Ishikawa (cell line): ENCODE measurements at regions not wholly inside any gene's neighbourhood (a gene's known extent, or its start where the extent isn't known, plus 50 kb on each side); places are given as distances from the start of the nearest gene placed in this dataset.

Experiments used
- CEBPB ChIP-seq: IDR thresholded peaks from 2 replicates; pipeline ENCODE4 v1.6.1; 2012
- CREB1 ChIP-seq: IDR thresholded peaks from 2 replicates; pipeline ENCODE4 v1.6.1; 2012; ENCODE audit warnings: low read depth
- EGR1 ChIP-seq: IDR thresholded peaks from 2 replicates; pipeline ENCODE4 v1.6.1; 2012
- EP300 ChIP-seq: IDR thresholded peaks from 2 replicates; pipeline ENCODE4 v1.6.1; 2012; ENCODE audit warnings: borderline replicate concordance
- FOXM1 ChIP-seq: IDR thresholded peaks from 2 replicates; pipeline ENCODE4 v1.6.1; 2012; ENCODE audit warnings: low read depth, borderline replicate concordance
- MAX ChIP-seq: IDR thresholded peaks from 2 replicates; pipeline ENCODE4 v1.6.1; 2012
- NFIC ChIP-seq: IDR thresholded peaks from 2 replicates; pipeline ENCODE4 v1.6.1; 2012
- RAD21 ChIP-seq: IDR thresholded peaks from 2 replicates; pipeline ENCODE4 v1.6.1; 2012; ENCODE audit warnings: low read depth
- REST ChIP-seq: IDR thresholded peaks from 2 replicates; pipeline ENCODE4 v1.6.1; 2012; ENCODE audit warnings: low read depth, mild to moderate bottlenecking
- TAF1 ChIP-seq: IDR thresholded peaks from 2 replicates; pipeline ENCODE4 v1.6.1; 2012; ENCODE audit warnings: low read depth, mild to moderate bottlenecking
- TCF12 ChIP-seq: IDR thresholded peaks from 2 replicates; pipeline ENCODE4 v1.6.1; 2012; ENCODE audit warnings: low read depth
- TEAD4 ChIP-seq: IDR thresholded peaks from 2 replicates; pipeline ENCODE4 v1.6.1; 2012
- YY1 ChIP-seq: IDR thresholded peaks from 2 replicates; pipeline ENCODE4 v1.6.1; 2012; ENCODE audit warnings: low read depth
- ZBTB7A ChIP-seq: IDR thresholded peaks from 2 replicates; pipeline ENCODE4 v1.6.1; 2012; ENCODE audit warnings: low read depth
- TF ChIP-seq, protein P1 (sequence below): IDR thresholded peaks from 2 replicates; pipeline ENCODE4 v1.6.1; 2012

DNA sequence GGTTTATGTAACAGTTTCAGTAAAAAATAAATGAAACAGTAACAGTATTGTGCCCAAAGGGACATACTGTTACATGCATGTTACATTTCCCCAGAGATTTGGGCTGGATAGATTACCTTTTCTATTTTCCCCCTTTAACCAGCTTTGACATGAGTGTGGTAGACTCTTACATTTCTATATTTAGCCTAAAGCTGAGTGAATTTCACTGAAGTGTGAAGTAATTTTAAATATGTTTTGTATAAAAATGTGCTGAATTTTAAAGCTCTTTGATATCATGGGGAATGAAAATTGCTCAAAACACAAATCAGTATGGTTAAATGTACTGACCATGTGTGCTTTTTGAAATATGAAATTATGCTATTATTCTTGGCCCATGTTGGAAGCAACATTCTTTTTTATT, 122.3 kb upstream of the CDH10 start:
- TF ChIP-seq TAF1 = no peak
- no peak for TF ChIP-seq YY1
- TF ChIP-seq FOXM1 = no peak
- TF ChIP-seq EGR1 = no peak
- no peak for TF ChIP-seq RAD21
- TF ChIP-seq, protein P1, sequence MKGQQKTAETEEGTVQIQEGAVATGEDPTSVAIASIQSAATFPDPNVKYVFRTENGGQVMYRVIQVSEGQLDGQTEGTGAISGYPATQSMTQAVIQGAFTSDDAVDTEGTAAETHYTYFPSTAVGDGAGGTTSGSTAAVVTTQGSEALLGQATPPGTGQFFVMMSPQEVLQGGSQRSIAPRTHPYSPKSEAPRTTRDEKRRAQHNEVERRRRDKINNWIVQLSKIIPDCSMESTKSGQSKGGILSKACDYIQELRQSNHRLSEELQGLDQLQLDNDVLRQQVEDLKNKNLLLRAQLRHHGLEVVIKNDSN = no peak
- no peak for TF ChIP-seq CEBPB
- no peak for TF ChIP-seq MAX
- no peak for TF ChIP-seq TCF12
- no peak for TF ChIP-seq ZBTB7A
- no peak for TF ChIP-seq REST
- TF ChIP-seq CREB1 = no peak
- TF ChIP-seq EP300 = no peak
- no peak for TF ChIP-seq NFIC
- no peak for TF ChIP-seq TEAD4

DNA sequence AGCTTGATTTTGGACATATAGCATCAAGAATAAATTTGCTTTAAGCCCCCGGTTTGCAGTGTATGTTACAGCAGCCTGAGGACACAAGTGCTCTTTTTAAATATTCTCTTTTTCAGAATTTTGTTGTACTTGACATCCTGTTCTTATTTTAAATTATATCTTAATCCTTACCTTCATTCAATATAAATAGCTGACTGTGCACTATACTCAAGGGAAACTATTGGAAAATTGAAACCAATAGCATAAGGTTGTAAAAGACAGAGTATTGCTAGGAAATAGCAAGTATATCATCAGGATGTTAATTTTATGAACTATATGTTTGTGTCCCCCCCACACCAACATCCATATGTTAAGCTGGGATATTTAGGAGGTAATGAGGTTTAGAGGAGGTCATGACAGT, 120.4 kb upstream of the CDH10 start:
- TF ChIP-seq RAD21 (no peak), ZBTB7A (no peak)

DNA sequence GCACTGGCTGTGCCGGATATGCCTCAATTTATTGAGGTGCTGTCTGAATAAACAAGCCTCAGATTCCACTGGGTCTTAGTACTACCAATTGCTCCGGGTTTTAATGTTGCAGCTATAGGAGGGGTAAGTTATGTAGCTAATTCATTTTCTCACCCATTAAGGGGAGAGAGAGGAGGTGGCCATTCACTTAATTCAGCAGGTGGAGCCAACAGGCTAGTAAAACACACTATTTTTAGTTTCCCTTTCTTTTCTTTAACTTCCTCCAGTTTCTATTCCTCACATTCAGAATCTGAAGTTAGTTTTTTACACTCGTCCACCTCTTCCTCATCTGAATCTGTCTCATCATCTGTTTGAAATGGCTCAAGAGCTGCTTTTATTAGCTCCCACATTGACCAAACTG, 105.6 kb upstream of the CDH10 start:
- TF ChIP-seq RAD21 = no peak
- TF ChIP-seq CEBPB = no peak
- TF ChIP-seq MAX = no peak

DNA sequence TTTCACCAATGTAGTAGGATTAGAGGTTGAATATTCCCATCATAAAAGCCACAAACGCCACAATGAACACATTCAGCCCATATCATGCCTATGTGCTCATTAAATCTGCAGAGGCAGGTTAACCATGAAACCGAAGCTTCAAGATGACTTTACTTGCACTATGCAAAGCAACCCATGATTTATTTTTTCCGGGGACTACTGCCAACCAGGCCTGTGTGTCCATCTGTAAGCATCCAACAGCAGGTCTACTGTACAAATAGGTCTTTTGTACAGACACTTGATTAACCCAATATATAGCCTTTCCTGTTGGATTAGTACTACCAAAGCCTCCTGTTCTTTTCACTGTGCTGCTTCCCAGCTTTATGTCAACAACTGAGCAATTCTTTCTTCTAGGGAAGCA, 104.9 kb upstream of the CDH10 start:
- TF ChIP-seq TCF12 (no peak), REST (no peak), FOXM1 (no peak), EP300 (no peak), EGR1 (no peak), TAF1 (no peak), MAX (no peak), CREB1 (no peak), YY1 (no peak), CEBPB (no peak)

DNA sequence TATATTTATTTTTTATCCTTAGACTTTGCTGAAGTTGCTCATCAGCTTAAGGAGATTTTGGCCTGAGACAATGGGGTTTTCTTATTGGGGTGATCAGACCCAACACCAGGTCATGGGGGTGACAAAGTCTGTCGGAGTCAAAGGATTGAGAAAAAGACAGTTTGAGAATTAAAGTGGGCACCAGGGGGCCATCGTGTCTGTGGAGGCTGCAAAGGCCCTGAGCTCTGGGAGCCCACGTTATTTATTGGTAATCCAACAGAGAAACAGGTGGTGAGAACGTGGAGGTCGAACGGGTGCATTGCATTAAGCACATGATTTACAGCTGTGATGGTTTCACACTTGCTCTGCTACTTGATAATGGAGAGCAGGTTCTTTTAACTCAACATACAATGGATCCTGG, 102.5 kb upstream of the CDH10 start:
- TF ChIP-seq FOXM1 (no peak), NFIC (no peak), CREB1 (no peak), EP300 (no peak), EGR1 (no peak), REST (no peak), CEBPB (no peak), YY1 (no peak), TCF12 (no peak), TAF1 (no peak)

DNA sequence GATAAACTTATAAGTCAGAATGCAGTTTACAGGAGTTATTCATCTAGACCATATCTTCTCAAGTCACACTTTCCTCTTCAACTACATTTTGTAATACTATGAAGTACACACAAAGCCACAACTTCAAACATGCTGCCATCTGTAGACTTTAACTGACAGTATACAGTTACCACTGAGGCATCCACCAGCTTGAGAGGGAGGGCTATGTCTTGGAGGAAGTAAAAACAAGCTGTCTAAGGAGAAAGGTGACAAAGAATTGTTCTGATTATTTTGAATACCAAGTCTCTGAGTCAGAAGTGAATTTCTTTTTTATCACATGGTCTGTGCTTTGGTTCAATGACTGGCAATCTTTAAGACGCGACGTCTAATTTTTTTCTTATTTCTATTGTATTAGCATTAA, 97.6 kb upstream of the CDH10 start:
- TF ChIP-seq EP300 (no peak), MAX (no peak), REST (no peak), TEAD4 (no peak), TAF1 (no peak), CEBPB (no peak), TCF12 (no peak)
